ENCODE measurements at regions not wholly inside any gene's neighbourhood (a gene's known extent, or its start where the extent isn't known, plus 50 kb on each side); places are given as distances from the start of the nearest gene placed in this dataset.

DNA sequence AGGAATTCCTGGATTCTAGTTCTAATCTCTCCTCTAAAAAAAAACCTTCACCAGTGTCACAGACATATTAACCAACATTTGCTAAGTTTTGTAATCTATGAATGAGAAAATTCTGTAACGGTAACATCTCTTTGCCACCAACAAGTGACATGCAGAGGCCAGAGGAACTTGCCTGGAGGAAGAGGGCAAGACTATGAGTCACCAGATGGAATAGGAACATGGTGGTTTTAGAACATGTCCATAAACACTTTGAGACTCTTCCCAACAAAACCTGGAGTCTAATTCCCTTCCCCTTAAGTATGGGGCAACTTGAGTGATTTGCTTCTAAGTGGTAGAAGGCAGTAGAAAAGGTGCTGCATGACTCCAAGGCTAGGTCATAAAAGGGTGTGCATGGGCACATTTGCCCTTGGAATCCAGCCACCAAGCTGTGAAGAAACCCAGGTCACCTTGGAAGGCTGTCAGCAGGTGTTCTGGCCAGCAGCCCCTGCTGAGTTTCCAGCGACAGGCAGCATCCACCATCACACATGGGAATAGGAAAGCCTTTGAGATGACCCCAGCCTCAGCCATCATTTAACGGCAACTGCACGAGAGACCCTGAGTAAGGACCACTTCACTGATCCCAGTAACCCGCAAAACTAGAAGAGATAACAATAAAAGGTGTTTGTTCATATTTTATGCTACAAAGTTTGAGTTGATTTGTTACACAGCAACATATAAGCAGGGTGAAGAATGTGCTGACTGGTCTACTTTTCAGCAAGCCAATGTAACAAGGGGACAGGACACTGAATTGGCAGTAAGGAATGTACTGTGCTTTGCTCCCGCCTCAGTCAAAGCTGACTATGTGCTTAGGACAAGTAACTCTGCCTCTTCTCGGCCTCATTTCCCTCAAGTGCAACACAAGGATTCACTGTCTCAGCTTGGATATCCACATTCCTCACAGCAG is 90.6 kb downstream of the SKA1 start:
- Mint-ChIP-seq H3K27ac (no peak overlapping the region), H3K4me3 (no peak overlapping the region), H3K9me3 (peaks cover 0 to under 1% of the 10 kb centered on the region in 2 donors), H3K4me1 (no peaks in the 10 kb centered on the region), H3K27me3 (peaks cover 19% of the 10 kb centered on the region)
- ATAC-seq (no peak), DNase-seq (no peak)

DNA sequence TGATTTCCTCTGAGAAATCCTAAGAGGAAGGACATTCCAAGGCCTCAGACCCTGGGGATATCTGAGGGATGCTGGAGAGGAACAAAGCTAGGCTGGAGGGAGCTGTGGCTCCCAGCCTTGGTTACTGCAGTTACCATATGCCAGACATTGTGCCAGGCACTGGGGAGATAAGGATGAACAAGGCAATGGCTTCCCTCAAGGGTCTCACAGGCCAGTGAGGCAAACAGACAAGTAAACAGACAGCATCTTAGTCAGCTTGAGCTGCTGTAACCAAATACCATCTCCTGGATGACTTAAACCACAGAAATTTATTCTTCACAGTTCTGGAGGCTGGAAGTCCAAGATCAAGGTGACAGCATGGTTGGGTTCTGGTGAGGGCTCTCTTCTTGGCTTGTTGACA is 91.8 kb downstream of the SKA1 start:
- Mint-ChIP-seq H3K27me3 (peaks cover 25% of the 10 kb centered on the region), H3K4me1 (no peaks in the 10 kb centered on the region), H3K27ac (no peak overlapping the region), H3K4me3 (no peak overlapping the region), H3K9me3 (no peaks in the 10 kb centered on the region)
- ATAC-seq (no peak), DNase-seq (no peak)

DNA sequence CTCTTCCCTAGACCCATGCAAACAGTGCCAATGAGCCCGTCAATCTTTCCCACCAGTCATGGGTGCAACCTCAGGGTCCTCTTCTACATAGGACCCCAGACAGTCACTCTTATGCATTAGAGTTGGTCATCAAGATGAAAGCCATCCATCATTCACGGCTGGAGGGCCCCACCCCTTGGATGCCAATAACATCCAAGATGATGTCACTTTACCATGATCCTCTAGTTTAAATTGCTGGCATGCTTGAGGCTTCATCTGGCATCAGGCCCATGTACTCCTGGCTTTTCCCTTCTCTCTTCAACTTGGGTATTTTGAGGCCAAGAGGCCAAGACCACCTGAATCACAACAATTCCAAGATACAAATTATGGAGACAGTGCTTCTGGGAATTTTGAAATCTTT is 91.1 kb upstream of the MAPK4 start:
- no peaks in the 10 kb centered on the region for H3K9me3 Mint-ChIP-seq
- H3K4me3 Mint-ChIP-seq, result no peak overlapping the region
- ATAC-seq (no peak), DNase-seq (no peak)
- no peaks in the 10 kb centered on the region for H3K4me1 Mint-ChIP-seq
- H3K27me3 Mint-ChIP-seq, result peaks cover 28% of the 10 kb centered on the region
- H3K27ac Mint-ChIP-seq, result no peak overlapping the region

DNA sequence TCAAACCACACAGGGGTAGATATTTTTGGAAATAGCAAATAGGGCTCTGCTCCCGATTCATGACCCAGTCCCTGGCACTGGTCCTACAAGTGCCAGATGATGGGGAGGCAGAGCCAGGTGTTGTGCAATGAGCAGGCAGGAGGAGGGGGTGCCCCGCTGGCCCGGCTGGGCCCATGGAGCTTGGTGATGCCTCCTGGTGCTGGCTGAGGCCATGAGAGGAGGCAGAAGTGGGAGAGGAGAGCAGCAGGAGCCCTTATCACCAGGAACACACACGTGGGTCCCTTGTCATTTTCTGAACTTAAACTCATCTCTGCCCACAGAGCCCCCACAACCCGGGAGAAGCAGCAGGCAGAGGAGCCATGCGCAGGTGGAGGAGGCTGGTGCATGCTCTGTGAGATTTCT is 90.5 kb upstream of the MAPK4 start:
- Mint-ChIP-seq H3K9me3 (no peaks in the 10 kb centered on the region), H3K4me3 (no peak overlapping the region), H3K27ac (peak overlapping the region in 1 of 2 donors; percentile 15), H3K27me3 (peaks cover 34% of the 10 kb centered on the region), H3K4me1 (no peaks in the 10 kb centered on the region)
- ATAC-seq (no peak), DNase-seq (no peak)

DNA sequence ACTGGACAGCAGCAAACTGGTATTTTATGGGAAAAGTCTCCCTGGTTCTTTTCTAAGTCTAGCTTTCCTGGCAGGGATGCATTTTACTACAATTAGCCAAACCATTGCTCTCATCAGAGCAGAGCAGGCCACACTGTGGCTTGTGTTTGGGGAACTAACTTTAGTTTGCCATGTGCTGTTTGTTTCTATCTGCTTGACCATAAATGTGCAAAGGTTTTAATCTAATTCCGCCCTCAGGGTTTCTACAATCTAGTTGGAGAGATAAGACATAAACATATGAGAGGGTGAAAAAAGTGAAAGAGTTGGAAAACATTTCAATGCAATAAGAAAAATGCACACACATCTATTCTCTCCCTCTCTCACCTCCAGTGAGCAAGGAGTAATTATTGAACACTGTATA is 86.9 kb upstream of the MAPK4 start:
- Mint-ChIP-seq H3K4me1 (no peaks in the 10 kb centered on the region), H3K27ac (no peak overlapping the region), H3K27me3 (peaks cover 28% of the 10 kb centered on the region), H3K9me3 (no peaks in the 10 kb centered on the region), H3K4me3 (no peak overlapping the region)
- DNase-seq, result no peak
- no peak for ATAC-seq

DNA sequence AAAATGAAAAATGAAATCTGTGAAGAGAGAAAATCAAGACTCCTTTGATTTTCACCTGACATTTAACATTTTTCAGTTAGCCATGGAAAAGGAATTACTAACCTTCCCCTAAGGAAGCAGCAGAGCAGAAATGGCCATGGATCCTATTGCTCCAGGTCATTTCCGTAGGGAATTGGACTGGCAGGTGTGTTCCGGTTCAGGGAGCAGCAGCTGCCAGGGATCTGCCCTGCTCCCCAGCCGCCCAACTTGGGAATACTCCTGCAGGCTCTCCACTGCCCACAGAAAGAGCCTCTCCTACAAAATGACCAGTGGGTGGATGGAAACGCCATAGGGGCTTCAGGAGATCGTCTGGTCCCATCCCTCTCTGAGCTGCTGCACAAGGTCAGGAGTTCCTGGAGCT is 86.0 kb upstream of the MAPK4 start:
- Mint-ChIP-seq H3K4me1 (no peaks in the 10 kb centered on the region), H3K27me3 (peaks cover 36% of the 10 kb centered on the region), H3K4me3 (no peak overlapping the region), H3K27ac (no peak overlapping the region), H3K9me3 (no peaks in the 10 kb centered on the region)
- ATAC-seq (no peak), DNase-seq (no peak)

DNA sequence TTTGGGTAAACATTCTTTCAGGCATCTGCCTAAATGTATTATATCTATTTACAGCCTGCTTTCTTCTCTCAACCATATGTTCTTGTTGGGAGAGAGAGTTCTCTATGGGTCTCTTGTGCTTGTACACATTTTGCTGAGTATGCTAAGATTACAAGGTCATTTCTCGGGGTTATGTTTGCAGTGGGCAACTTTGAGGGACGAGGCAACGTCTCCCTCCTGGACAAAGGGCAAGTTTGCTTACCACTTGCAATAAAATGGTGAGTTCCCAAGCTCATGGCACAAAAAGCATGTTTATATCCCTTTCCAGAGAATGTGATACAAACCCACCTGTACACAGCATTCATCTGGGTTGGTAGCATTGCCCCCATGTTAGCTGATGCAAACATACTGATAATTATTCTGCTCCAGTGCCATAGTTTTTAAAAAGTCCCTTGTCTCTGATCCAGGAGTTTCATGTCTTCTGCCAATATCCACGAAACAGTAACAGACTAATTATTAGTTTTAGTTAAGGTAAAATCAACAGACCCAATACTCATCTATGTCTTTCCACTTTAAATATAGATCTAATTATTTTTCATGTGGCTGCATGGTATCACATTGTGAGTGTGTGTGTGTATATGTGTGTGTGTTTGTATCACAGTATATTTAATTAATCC is 84.2 kb upstream of the MAPK4 start:
- Mint-ChIP-seq H3K27me3 (peaks cover 26% of the 10 kb centered on the region), H3K4me3 (no peak overlapping the region)
- ATAC-seq, result no peak

DNA sequence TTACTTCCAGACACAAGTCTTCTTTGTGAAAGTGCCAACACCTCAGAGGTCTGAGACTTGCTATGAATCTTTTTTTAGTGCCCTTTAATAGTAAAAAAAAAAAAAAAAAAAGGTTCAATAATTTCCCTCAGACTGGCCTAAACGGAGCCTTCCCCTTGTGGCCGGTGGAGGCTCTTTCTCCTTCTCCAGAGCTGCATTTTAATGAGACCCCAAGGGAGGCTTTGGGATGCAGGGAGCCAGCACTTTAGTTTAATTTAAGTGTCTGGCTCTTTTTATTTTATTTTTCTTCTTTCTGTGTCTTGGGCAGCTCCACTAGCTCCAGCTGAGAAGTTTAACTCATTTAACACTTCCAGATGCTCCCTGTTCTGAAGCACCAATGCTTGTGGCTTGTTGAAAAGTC is 67.8 kb upstream of the MAPK4 start:
- Mint-ChIP-seq H3K4me1 (no peaks in the 10 kb centered on the region), H3K27me3 (peaks cover 20% of the 10 kb centered on the region), H3K4me3 (no peak overlapping the region), H3K27ac (no peak overlapping the region), H3K9me3 (peaks cover 4 to 20% of the 10 kb centered on the region in 2 donors)
- DNase-seq (no peak), ATAC-seq (no peak)

More for the DNA sequence above, 84.2 kb upstream of the MAPK4 start:
- H3K27ac Mint-ChIP-seq, result no peak overlapping the region
- DNase-seq, result no peak
- no peaks in the 10 kb centered on the region for H3K9me3 Mint-ChIP-seq
- no peaks in the 10 kb centered on the region for H3K4me1 Mint-ChIP-seq

DNA sequence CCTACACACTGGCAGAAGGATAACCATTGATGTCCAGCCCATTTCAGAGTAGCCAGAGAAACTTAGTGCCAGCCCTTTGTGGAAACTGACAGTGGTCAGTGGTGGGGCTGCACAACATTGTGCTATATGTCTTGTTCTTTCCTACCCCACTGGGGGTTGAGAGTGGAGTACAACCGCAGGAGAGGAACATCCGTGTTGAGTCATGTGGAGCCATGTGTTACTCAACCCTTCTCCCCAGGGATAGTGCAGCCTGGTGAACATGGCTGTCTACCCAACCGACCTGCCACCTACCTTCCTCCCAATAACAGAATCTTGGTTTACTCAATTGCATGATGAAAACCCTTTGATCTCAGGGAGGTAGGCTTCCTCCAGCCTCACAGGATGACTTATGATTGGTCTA is 65.3 kb upstream of the MAPK4 start:
- no peak overlapping the region for H3K27ac Mint-ChIP-seq
- H3K27me3 Mint-ChIP-seq, result peaks cover 19% of the 10 kb centered on the region
- H3K9me3 Mint-ChIP-seq, result peaks cover 4 to 16% of the 10 kb centered on the region in 2 donors
- ATAC-seq (no peak), DNase-seq (no peak)
- no peak overlapping the region for H3K4me3 Mint-ChIP-seq
- H3K4me1 Mint-ChIP-seq, result no peaks in the 10 kb centered on the region

DNA sequence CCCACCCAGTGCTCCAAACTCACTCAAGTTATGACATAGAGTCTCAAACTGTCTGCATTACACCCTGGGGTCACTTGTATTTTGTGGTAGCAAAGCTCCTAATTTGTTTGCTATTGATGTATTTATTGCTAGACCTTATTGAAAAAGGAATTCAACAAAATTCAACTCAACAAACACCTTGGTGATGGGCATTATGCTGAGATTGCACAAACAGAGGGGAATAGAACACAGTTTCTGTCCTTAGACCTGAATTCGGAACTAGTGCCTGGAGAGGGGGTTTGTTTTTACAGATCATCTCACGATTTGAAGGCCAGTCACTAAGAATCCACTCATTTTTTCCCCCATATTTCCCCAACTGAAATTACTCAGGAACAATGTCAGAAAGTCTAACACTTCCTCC is 53.5 kb upstream of the MAPK4 start:
- Mint-ChIP-seq H3K27ac (no peak overlapping the region), H3K4me3 (no peak overlapping the region), H3K4me1 (no peaks in the 10 kb centered on the region), H3K9me3 (peaks cover 0 to 5% of the 10 kb centered on the region in 2 donors), H3K27me3 (peaks cover 52% of the 10 kb centered on the region)
- DNase-seq, result no peak
- ATAC-seq, result no peak

DNA sequence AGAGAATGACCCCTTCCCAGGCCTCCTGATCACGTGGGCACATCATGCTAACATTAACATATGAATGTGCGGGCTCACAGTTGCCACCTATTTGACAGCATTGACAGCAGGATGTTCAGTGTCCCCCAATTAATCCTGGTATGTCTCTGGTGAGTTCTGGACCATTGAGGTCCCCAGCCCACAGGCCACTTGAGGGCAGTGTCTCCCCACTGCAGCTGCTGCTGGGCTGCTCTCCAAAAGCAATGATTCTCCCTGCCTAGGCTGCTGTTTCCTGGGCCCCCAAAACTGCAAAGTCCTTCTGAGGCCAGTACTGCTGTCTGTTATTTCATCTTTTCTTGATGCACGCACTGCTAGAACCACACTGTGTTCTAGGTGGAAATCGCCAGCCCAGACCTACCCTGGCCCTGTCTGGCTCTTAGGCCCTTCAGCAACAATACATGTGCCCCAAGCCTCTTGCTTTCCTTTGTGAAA is 52.7 kb upstream of the MAPK4 start:
- DNase-seq (peak in 1 of 2 donors; percentile 9), ATAC-seq (peak; percentile 39)
- no peak overlapping the region for H3K27ac Mint-ChIP-seq
- H3K4me3 Mint-ChIP-seq, result no peak overlapping the region
- no peaks in the 10 kb centered on the region for H3K9me3 Mint-ChIP-seq
- peaks cover 54% of the 10 kb centered on the region for H3K27me3 Mint-ChIP-seq
- no peaks in the 10 kb centered on the region for H3K4me1 Mint-ChIP-seq

DNA sequence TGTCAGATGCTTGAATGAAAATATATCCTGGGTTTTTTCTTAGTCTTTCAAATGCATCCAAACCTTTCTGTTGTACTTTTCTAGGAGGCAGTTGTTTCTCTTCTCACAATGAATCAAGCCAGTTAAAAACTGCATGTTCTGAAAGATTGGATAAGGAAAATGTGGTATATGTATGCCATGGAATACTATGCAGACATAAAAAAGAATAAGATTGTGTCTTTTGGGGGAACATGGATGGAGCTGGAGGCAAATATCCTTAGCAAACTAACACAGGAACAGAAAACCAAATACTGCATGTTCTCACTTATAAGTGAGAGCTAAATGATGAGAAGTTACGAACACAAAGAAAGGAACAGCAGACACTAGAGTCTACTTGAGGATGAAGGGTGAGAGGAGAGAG is 51.7 kb upstream of the MAPK4 start:
- ATAC-seq (no peak), DNase-seq (no peak)
- Mint-ChIP-seq H3K27ac (no peak overlapping the region), H3K9me3 (no peaks in the 10 kb centered on the region), H3K4me1 (no peaks in the 10 kb centered on the region), H3K4me3 (no peak overlapping the region), H3K27me3 (peaks cover 46% of the 10 kb centered on the region)

DNA sequence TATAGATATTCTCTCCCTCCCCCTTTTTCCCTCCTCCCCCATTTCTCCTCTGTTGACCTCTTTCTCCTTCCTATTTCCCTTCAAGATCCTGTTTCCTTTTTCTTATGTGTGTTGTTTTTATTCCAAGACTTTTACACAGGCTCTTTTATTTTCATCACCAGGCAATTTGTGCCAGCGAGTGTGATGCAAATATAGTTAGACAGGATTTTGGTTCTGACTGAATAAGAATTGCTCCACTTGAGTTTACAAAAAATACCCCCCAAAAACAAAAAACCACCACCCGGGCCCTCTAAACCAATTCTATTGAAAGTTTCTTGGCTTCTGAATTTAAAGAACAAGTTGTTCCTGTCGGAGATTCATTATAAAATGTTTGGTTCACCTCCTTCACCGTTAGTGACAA is 50.9 kb upstream of the MAPK4 start:
- Mint-ChIP-seq H3K4me3 (no peak overlapping the region), H3K9me3 (no peaks in the 10 kb centered on the region), H3K27ac (no peak overlapping the region), H3K4me1 (no peaks in the 10 kb centered on the region), H3K27me3 (peaks cover 46% of the 10 kb centered on the region)
- DNase-seq, result no peak
- ATAC-seq, result no peak

Data from stimulated activated naive CD8-positive, alpha-beta T cell treated with anti-CD3 and anti-CD28 coated beads, Interleukin-15, amount 100 ng/mL, for 72 hours (primary cell).